Muscle of leg (tissue), 3 donors: ENCODE measurements at regions not wholly inside any gene's neighbourhood (a gene's known extent, or its start where the extent isn't known, plus 50 kb on each side); places are given as distances from the start of the nearest gene placed in this dataset.

Experiments
- DNase-seq: peaks from one replicate; pipeline ENCODE4 v3.0.0; 2013
- H3K27ac ChIP-seq: one replicate; pipeline ENCODE4 v1.5.1; 2013; ENCODE audit warnings: mild to moderate bottlenecking, low read length, control low read depth
- H3K27me3 ChIP-seq: one replicate; pipeline ENCODE4 v1.6.1; 2013; ENCODE audit warnings: low read length; ENCODE audit not compliant: control insufficient read depth, insufficient read depth
- H3K36me3 ChIP-seq: one replicate; pipeline ENCODE4 v1.6.1; 2013; ENCODE audit warnings: low read length; ENCODE audit not compliant: control insufficient read depth, insufficient read depth
- H3K4me1 ChIP-seq: one replicate; pipeline ENCODE4 v1.6.1; 2013; ENCODE audit warnings: low read length; ENCODE audit not compliant: control insufficient read depth, insufficient read depth
- H3K4me3 ChIP-seq: one replicate; pipeline ENCODE4 v1.5.1; 2013; ENCODE audit warnings: low read length, control low read depth
- H3K9me3 ChIP-seq: replicated peaks from 2 replicates; pipeline ENCODE4 v1.6.1; 2013; ENCODE audit warnings: low read depth, low read length; ENCODE audit not compliant: control insufficient read depth
- WGBS: methylation state at CpG from one replicate; pipeline ENCODE4 v1.1.5; 2013; ENCODE audit warnings: missing lambda C conversion rate; ENCODE audit not compliant: insufficient coverage; 5-methylcytosine and 5-hydroxymethylcytosine counted together

DNA sequence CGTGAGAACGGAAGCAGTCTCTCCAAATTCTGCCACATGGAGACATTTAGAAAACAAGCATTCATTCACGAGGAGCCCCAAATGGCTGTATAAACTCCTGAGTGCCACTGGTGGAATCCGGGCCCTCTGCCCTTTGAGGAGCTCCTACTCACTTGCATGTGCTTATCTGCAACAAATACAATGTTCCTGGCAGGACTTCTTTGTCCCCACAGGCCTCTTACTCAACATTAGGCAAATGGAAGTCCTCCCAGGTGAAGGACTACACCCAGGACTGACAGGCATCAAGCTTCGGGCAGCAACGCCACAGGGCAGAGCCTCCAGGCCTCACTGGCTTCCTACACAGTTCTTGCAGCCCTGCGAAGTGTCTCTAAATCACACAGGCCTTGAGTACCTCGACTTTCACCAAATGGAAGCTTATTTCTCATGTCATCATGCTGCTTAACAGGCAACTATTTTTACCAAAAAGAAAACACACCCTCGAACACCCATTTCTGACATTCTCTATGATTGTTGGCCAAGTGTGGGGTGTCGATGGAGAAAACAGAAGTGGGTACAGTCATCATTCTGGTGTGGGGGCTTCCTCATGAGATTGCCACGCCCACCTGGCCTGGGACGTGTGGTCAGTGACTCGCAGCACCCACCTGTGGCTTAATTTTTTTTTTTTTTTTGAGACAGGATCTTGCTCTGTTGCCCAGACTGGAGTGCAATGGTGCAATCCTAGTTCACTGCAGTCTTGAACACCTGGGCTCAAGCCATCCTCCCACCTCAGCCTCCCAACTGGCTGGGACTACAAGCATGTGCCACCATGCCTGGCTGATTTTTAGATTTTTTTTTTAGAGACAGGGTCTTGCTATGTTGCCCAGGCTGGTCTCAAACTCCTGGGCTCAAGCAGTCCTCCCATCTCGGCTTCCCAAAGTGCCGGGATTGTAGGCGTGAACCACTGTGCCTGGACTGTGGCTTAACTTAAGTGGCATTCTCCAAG is 186.8 kb upstream of the GLI2 start:
- H3K9me3 ChIP-seq: no peaks in the 10 kb centered on the region
- 87% methylated on average over 14 of the region's 16 CpGs for WGBS
- H3K4me1 ChIP-seq: peaks cover 35% of the 10 kb centered on the region
- H3K4me3 ChIP-seq: no peak overlapping the region
- no peak for DNase-seq
- peaks cover 12% of the 10 kb centered on the region for H3K27me3 ChIP-seq
- no peak overlapping the region for H3K27ac ChIP-seq
- no peaks in the 10 kb centered on the region for H3K36me3 ChIP-seq

GRCh38 chr2:120549841-120550240 is 185.8 kb upstream of the GLI2 start:
- DNase-seq: no peak
- peaks cover 35% of the 10 kb centered on the region for H3K4me1 ChIP-seq
- H3K9me3 ChIP-seq: no peaks in the 10 kb centered on the region
- 78% methylated on average over 5 of the region's 6 CpGs for WGBS
- H3K36me3 ChIP-seq: no peaks in the 10 kb centered on the region
- H3K4me3 ChIP-seq: no peak overlapping the region
- no peak overlapping the region for H3K27ac ChIP-seq
- peaks cover 10% of the 10 kb centered on the region for H3K27me3 ChIP-seq

GRCh38 chr2:120550282-120550681 is 185.4 kb upstream of the GLI2 start:
- Histone ChIP-seq H3K27me3 (peaks cover 10% of the 10 kb centered on the region), H3K27ac (no peak overlapping the region), H3K9me3 (no peaks in the 10 kb centered on the region), H3K36me3 (no peaks in the 10 kb centered on the region), H3K4me1 (peaks cover 35% of the 10 kb centered on the region), H3K4me3 (no peak overlapping the region)
- no peak for DNase-seq
- WGBS: 57% methylated on average over 3 of the region's 4 CpGs

- no peak overlapping the region for H3K27ac ChIP-seq
- DNase-seq: no peak
- WGBS: 22% methylated on average over 1 of the region's 2 CpGs
- H3K4me3 ChIP-seq: no peak overlapping the region
- peaks cover 30% of the 10 kb centered on the region for H3K4me1 ChIP-seq
- H3K36me3 ChIP-seq: no peaks in the 10 kb centered on the region
- H3K9me3 ChIP-seq: no peaks in the 10 kb centered on the region
- H3K27me3 ChIP-seq: peaks cover 8% of the 10 kb centered on the region
Observed at GRCh38 chr2:120550893-120551446, 184.7 kb upstream of the GLI2 start.

- Histone ChIP-seq H3K4me3 (no peak overlapping the region), H3K36me3 (no peaks in the 10 kb centered on the region), H3K9me3 (no peaks in the 10 kb centered on the region), H3K27ac (no peak overlapping the region), H3K4me1 (peaks cover 26% of the 10 kb centered on the region), H3K27me3 (peaks cover 4% of the 10 kb centered on the region)
- peak; percentile 25 for DNase-seq
- whole genome bisulfite sequencing: no CpG with 5 or more reads among the region's 3 CpGs
Observed at GRCh38 chr2:120551522-120551921, 184.1 kb upstream of the GLI2 start.

DNA sequence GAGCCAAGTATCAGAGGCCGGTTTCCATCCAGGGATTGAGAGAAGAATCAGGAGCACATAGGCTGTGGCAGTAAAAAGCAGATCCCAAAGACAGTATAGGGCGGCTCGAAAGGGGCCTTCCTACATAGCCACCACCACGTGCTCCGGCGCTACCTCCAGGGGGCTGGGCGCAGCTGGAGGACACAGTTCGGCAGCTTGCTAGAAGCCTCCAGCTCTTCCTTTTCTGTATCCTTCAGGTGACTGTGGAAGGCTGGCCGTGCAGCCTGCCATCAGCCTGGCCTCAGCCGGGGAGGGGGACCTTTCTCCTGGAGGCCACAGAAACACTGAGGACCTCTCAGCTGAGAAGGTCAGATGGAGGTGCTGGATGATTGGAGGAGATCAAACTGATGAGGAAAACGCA is 183.6 kb upstream of the GLI2 start:
- no peak overlapping the region for H3K4me3 ChIP-seq
- DNase-seq: no peak
- H3K36me3 ChIP-seq: no peaks in the 10 kb centered on the region
- peaks cover 2% of the 10 kb centered on the region for H3K27me3 ChIP-seq
- H3K27ac ChIP-seq: no peak overlapping the region
- no peaks in the 10 kb centered on the region for H3K9me3 ChIP-seq
- H3K4me1 ChIP-seq: peaks cover 23% of the 10 kb centered on the region
- WGBS: 63% methylated on average over 5 of the region's 11 CpGs

DNA sequence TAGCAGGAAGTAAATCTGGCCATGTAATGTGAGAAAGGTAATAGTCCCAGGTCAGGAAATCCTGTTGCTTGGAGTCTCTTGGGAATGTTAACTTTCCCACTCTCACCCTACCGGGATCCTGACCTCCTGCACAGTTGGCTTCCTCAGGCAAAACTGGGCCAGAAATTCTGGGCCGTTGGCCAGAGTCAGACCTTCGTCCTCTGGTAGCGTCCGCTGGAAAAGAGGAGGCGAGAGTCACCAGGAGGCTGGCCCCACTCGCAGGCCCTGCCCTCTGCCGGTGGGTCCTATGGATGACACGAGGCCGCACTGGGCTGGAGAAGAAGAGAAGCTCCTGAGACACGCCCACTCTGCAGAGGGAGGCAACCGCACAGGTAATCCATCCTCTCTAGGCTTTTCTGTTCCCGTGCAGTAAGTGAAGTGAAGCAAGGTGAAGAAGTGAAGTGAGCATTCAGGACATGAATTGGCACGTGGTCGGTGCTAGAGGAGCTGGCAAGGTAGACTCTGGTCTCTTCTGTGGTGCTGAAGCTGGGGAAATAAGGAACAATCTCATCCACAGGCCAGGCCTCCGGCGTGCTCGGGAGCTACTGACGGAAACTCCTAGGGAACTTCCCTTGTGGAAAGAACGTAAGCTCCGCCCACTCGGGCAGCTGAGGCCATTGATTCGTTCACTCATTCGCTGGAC is 182.7 kb upstream of the GLI2 start:
- 10% methylated on average over 19 of the region's 24 CpGs for WGBS
- peak; percentile 78 for DNase-seq
- H3K27ac ChIP-seq: no peak overlapping the region
- no peak overlapping the region for H3K4me3 ChIP-seq
- H3K27me3 ChIP-seq: peaks cover 2% of the 10 kb centered on the region
- peaks cover 22% of the 10 kb centered on the region for H3K4me1 ChIP-seq
- H3K9me3 ChIP-seq: no peaks in the 10 kb centered on the region
- no peaks in the 10 kb centered on the region for H3K36me3 ChIP-seq

DNA sequence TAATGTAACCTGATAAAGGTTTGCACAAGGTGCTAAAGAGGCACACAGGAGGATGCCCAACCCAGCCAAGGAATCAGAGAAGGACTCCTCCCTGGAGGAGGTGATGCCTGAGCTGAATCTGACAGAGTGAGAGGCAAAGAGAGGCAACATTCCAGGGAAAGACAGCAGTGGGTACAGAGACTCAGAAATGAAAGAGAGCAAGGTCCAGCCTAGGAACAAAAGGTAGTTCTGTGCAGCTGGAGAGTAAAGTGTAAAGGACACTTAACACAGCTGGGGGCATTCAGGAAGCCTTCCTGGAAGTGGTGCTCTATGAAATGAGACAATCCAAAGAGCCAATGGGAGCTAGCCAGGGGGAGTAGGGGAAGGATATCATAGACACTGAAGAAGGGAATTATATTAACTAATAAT is 181.0 kb upstream of the GLI2 start:
- Histone ChIP-seq H3K36me3 (no peaks in the 10 kb centered on the region), H3K27me3 (no peaks in the 10 kb centered on the region), H3K4me3 (no peak overlapping the region), H3K4me1 (peaks cover 22% of the 10 kb centered on the region), H3K27ac (no peak overlapping the region), H3K9me3 (no peaks in the 10 kb centered on the region)
- no peak for DNase-seq

GRCh38 chr2:120555092-120555491 is 180.6 kb upstream of the GLI2 start:
- H3K36me3 ChIP-seq: no peaks in the 10 kb centered on the region
- H3K27ac ChIP-seq: no peak overlapping the region
- no peaks in the 10 kb centered on the region for H3K27me3 ChIP-seq
- H3K4me3 ChIP-seq: no peak overlapping the region
- DNase-seq: no peak
- 83% methylated on average over 1 of the region's 4 CpGs for WGBS
- H3K9me3 ChIP-seq: no peaks in the 10 kb centered on the region
- H3K4me1 ChIP-seq: peaks cover 21% of the 10 kb centered on the region

DNA sequence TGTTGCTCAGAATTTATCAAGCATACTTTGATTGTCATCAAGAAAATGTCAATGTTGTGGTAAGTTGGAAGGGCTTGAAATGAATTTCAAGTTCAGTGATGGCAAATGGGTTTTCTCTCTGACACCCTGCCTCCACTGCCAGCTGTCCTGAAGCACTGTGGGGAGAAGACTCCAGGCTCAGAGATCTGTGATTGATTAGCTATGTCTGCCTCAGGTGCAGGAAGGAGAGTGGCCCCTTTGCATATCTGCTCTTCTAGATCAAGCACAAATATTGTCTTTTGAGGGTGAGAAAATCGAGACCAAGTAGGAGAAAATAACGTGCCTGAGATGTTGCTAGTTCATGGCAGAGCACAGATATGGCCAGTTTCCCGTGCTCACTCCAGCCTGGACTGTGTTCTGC is 178.8 kb upstream of the GLI2 start:
- H3K27me3 ChIP-seq: peaks cover 4% of the 10 kb centered on the region
- H3K4me3 ChIP-seq: no peak overlapping the region
- H3K9me3 ChIP-seq: no peaks in the 10 kb centered on the region
- no peaks in the 10 kb centered on the region for H3K36me3 ChIP-seq
- no peak for DNase-seq
- peaks cover 16% of the 10 kb centered on the region for H3K4me1 ChIP-seq
- no peak overlapping the region for H3K27ac ChIP-seq
- 64% methylated on average over 2 of the region's 3 CpGs for WGBS
